SU-DHL-6 (cell line): ENCODE measurements at regions not wholly inside any gene's neighbourhood (a gene's known extent, or its start where the extent isn't known, plus 50 kb on each side); places are given as distances from the start of the nearest gene placed in this dataset.
"Not testable (repeated sequence)": the region's sequence is repeated elsewhere in the genome, so short reads cannot be mapped to it uniquely, and the experiment has no call there.

ENCODE experiments used
- H2AFZ ChIP-seq: fragments of 200-600 bp; sonication (generic); 2 replicates; pipeline ENCODE4 v1.6.1; 2014; ENCODE audit warnings: low read depth, mild to moderate bottlenecking, moderate library complexity, mixed read lengths, antibody characterized with exemption, low read length; ENCODE audit not compliant: severe bottlenecking
- H3F3A ChIP-seq: fragments of 200-600 bp; shearing (Covaris generic); 2 replicates; pipeline ENCODE4 v1.6.0; 2016; ENCODE audit warnings: antibody characterized with exemption, mild to moderate bottlenecking; ENCODE audit not compliant: insufficient read depth
- H3K27ac ChIP-seq: fragments of 200-600 bp; sonication (generic); 2 replicates; pipeline ENCODE4 v1.5.1; 2016; ENCODE audit warnings: low read depth, mild to moderate bottlenecking, low read length, moderate library complexity, mixed read lengths
- H3K27me3 ChIP-seq: fragments of 200-600 bp; sonication (generic), shearing (Covaris generic); 2 replicates; pipeline ENCODE4 v1.6.0; 2014; ENCODE audit warnings: mild to moderate bottlenecking, low read length
- H3K36me3 ChIP-seq: fragments of 200-600 bp; sonication (generic); 2 replicates; pipeline ENCODE4 v1.6.1; 2014; ENCODE audit warnings: mild to moderate bottlenecking, low read length, mixed read lengths
- H3K4me2 ChIP-seq: fragments of 300-600, 200-600 bp; shearing (Covaris generic), sonication (generic); 2 replicates; pipeline ENCODE4 v1.6.0; 2014; ENCODE audit warnings: low read length, low read depth, mild to moderate bottlenecking; ENCODE audit not compliant: poor library complexity, severe bottlenecking
- H3K4me3 ChIP-seq: fragments of 200-600 bp; sonication (generic); 2 replicates; pipeline ENCODE4 v1.5.1; 2014; ENCODE audit warnings: antibody characterized with exemption, low read length, mild to moderate bottlenecking, mixed read lengths; ENCODE audit not compliant: insufficient read depth, poor library complexity, severe bottlenecking
- H3K79me2 ChIP-seq: fragments of 200-600 bp; sonication (generic); 2 replicates; pipeline ENCODE4 v1.6.1; 2014; ENCODE audit warnings: mild to moderate bottlenecking, low read length, moderate library complexity; ENCODE audit not compliant: insufficient read depth
- H3K9ac ChIP-seq: fragments of 200-600 bp; sonication (generic); 2 replicates; pipeline ENCODE4 v1.7.0; 2014; ENCODE audit warnings: mild to moderate bottlenecking, low read length
- H3K9me2 ChIP-seq: fragments of 200-600 bp; sonication (generic); replicated peaks from 2 replicates; pipeline ENCODE4 v1.6.1; 2014; ENCODE audit warnings: low read length; ENCODE audit not compliant: insufficient read depth
- H3K9me3 ChIP-seq: fragments of 200-600 bp; sonication (generic); 2 replicates; pipeline ENCODE4 v1.6.1; 2014; ENCODE audit warnings: low read length, mixed read lengths; ENCODE audit not compliant: insufficient read depth
- H4K20me1 ChIP-seq: fragments of 200-600 bp; sonication (generic); 2 replicates; pipeline ENCODE4 v1.6.1; 2014; ENCODE audit warnings: low read depth, mild to moderate bottlenecking, antibody characterized with exemption, low read length, moderate library complexity, mixed read lengths
- EZH2phosphoT487 ChIP-seq: fragments of 200-600 bp; sonication (generic), shearing (Covaris generic); conservative IDR thresholded peaks from 2 replicates; pipeline ENCODE4 v1.6.1; 2018; ENCODE audit warnings: mild to moderate bottlenecking, antibody characterized with exemption, low read length, moderate library complexity, mixed read lengths
- TF ChIP-seq, protein P1 (sequence below): fragments of 200-600 bp; sonication (generic); IDR thresholded peaks from one replicate; pipeline ENCODE4 v1.5.1; 2017; ENCODE audit warnings: antibody characterized with exemption, mild to moderate bottlenecking, low read length, moderate library complexity; ENCODE audit not compliant: insufficient read depth, poor library complexity, severe bottlenecking

GRCh38 chr4:60913671-60914070, 286.5 kb upstream of the ADGRL3 start:
- no peaks in the 10 kb centered on the region for H3K27me3 ChIP-seq
- H3K9me3 ChIP-seq, result no peaks in the 10 kb centered on the region
- no peaks in the 10 kb centered on the region for H3K9me2 ChIP-seq
- no peak overlapping the region for H3K9ac ChIP-seq
- H3K79me2 ChIP-seq, result no peaks in the 10 kb centered on the region
- TF ChIP-seq EZH2phosphoT487, result no peak
- TF ChIP-seq, protein P1, sequence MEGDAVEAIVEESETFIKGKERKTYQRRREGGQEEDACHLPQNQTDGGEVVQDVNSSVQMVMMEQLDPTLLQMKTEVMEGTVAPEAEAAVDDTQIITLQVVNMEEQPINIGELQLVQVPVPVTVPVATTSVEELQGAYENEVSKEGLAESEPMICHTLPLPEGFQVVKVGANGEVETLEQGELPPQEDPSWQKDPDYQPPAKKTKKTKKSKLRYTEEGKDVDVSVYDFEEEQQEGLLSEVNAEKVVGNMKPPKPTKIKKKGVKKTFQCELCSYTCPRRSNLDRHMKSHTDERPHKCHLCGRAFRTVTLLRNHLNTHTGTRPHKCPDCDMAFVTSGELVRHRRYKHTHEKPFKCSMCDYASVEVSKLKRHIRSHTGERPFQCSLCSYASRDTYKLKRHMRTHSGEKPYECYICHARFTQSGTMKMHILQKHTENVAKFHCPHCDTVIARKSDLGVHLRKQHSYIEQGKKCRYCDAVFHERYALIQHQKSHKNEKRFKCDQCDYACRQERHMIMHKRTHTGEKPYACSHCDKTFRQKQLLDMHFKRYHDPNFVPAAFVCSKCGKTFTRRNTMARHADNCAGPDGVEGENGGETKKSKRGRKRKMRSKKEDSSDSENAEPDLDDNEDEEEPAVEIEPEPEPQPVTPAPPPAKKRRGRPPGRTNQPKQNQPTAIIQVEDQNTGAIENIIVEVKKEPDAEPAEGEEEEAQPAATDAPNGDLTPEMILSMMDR, result no peak
- H2AFZ ChIP-seq, result no peak overlapping the region
- no peaks in the 10 kb centered on the region for H4K20me1 ChIP-seq
- no peaks in the 10 kb centered on the region for H3F3A ChIP-seq
- H3K27ac ChIP-seq, result no peak overlapping the region
- H3K4me2 ChIP-seq, result no peak overlapping the region
- H3K36me3 ChIP-seq, result no peaks in the 10 kb centered on the region
- H3K4me3 ChIP-seq, result no peak overlapping the region

DNA sequence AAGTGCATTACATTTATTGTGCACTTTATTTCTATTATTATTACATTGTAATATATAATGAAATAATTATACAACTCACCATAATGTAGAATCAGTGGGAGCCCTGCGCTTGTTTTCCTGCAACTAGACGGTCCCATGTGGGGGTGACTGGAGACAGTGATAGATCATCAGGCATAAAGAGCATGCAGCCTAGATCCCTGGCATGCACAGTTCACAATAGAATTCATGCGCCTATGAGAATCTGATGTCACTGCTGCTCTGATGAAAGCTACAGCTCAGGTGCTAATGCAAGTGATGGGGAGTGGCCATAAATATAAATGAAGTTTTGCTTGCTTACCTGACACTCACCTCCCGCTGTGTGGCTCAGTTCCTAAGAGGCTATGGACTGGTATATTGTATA, 278.4 kb upstream of the ADGRL3 start:
- H3F3A ChIP-seq, H3K9me2 ChIP-seq, H3K79me2 ChIP-seq, H3K9ac ChIP-seq, H3K36me3 ChIP-seq, H3K9me3 ChIP-seq, H3K4me3 ChIP-seq, H3K27ac ChIP-seq, H3K4me2 ChIP-seq, H4K20me1 ChIP-seq, H2AFZ ChIP-seq, H3K27me3 ChIP-seq: not testable (repeated sequence)

DNA sequence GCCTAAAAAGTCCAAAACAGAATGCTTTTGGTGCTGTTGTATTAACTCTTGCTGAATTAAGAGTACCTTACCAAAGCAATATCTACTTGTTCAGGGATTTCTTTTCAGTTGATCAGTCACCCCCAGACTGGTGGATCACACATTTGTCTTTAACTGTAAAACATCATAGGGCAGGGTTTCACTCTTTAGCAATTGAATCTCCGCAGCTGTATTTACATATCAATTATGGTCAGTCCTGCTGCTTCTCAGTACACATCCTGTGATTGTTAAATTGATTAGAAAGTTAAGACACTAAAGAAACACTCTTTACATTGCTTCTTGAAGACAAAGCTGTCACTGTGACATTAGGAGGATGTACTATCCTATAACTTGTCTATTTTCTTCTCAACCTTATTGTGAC, 277.1 kb upstream of the ADGRL3 start:
- Histone ChIP-seq H3K4me3 (no peak overlapping the region), H3K9me3 (no peaks in the 10 kb centered on the region), H3K9me2 (no peaks in the 10 kb centered on the region), H4K20me1 (no peaks in the 10 kb centered on the region), H3K27me3 (no peaks in the 10 kb centered on the region), H3K27ac (no peak overlapping the region), H3F3A (no peaks in the 10 kb centered on the region), H3K79me2 (no peaks in the 10 kb centered on the region), H2AFZ (no peak overlapping the region), H3K36me3 (no peaks in the 10 kb centered on the region), H3K4me2 (no peak overlapping the region), H3K9ac (no peak overlapping the region)
- TF ChIP-seq EZH2phosphoT487, result no peak
- TF ChIP-seq, protein P1, result no peak

DNA sequence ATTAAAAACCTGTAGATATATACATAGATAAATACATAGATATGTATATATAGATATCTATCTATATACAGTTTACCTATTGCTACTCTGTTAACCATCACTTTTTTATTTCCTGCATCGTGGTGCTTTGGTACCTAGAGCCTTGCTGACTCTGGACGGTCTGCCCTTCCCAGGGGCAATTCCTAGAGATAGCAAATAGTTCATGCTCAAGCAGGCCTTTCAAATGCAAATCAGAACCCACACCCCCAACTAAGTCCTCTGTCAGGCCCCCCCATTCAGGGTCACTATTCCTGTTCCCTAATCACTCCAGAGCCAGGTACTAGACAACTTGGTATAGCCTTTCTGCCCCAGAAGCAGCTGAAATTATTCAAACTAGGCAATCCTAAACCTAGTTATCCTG, 273.5 kb upstream of the ADGRL3 start:
- no peaks in the 10 kb centered on the region for H3K79me2 ChIP-seq
- TF ChIP-seq EZH2phosphoT487, result no peak
- TF ChIP-seq, protein P1, result no peak
- no peaks in the 10 kb centered on the region for H3F3A ChIP-seq
- no peak overlapping the region for H2AFZ ChIP-seq
- no peak overlapping the region for H3K27ac ChIP-seq
- no peaks in the 10 kb centered on the region for H3K9me2 ChIP-seq
- no peak overlapping the region for H3K4me2 ChIP-seq
- H3K9me3 ChIP-seq, result no peaks in the 10 kb centered on the region
- no peak overlapping the region for H3K9ac ChIP-seq
- H4K20me1 ChIP-seq, result no peaks in the 10 kb centered on the region
- H3K27me3 ChIP-seq, result no peaks in the 10 kb centered on the region
- no peaks in the 10 kb centered on the region for H3K36me3 ChIP-seq
- no peak overlapping the region for H3K4me3 ChIP-seq
